ENCODE measurements at regions not wholly inside any gene's neighbourhood (a gene's known extent, or its start where the extent isn't known, plus 50 kb on each side); places are given as distances from the start of the nearest gene placed in this dataset.

- Histone ChIP-seq H3K27me3 (ENCODE audit: insufficient read depth, poor library complexity, severe bottlenecking) (no peaks in the 10 kb centered on the region), H3K4me3 (replicated peaks; ENCODE audit: insufficient read depth, low read length) (no peak overlapping the region), H3K27ac (replicated peaks) (no peak overlapping the region)
- DNase-seq (ENCODE audit: low read depth in 1 of 2, low spot score in 1 of 2), result no peak
- TF ChIP-seq GABPA (IDR thresholded peaks at IDR 0.05; ENCODE audit: low read depth), result no peak
- no peak for TF ChIP-seq REST (IDR thresholded peaks at IDR 0.05; ENCODE audit: insufficient replicate concordance, low read depth)
- no peak for TF ChIP-seq POLR2AphosphoS5 (IDR thresholded peaks at IDR 0.05; ENCODE audit: low read depth)
- TF ChIP-seq SPI1 (IDR thresholded peaks at IDR 0.05; ENCODE audit: borderline replicate concordance, low read depth), result no peak
- no peak for TF ChIP-seq CTCF (IDR thresholded peaks at IDR 0.05; ENCODE audit: insufficient read depth, low read length)
Measured at GRCh38 chr13:76808927-76809326, 77.3 kb downstream of the KCTD12 start.

GRCh38 chr13:76804801-76805200 is 81.4 kb downstream of the KCTD12 start:
- TF ChIP-seq CTCF (IDR thresholded peaks at IDR 0.05; ENCODE audit: insufficient read depth, low read length) (no peak), POLR2AphosphoS5 (IDR thresholded peaks at IDR 0.05; ENCODE audit: low read depth) (no peak), SPI1 (IDR thresholded peaks at IDR 0.05; ENCODE audit: borderline replicate concordance, low read depth) (no peak), GABPA (IDR thresholded peaks at IDR 0.05; ENCODE audit: low read depth) (no peak)

GRCh38 chr13:76803831-76804230 is 82.4 kb downstream of the KCTD12 start:
- no peaks in the 10 kb centered on the region for H3K27me3 ChIP-seq (ENCODE audit: insufficient read depth, poor library complexity, severe bottlenecking)
- H3K27ac ChIP-seq (replicated peaks), result no peak overlapping the region
- no peak overlapping the region for H3K4me3 ChIP-seq (replicated peaks; ENCODE audit: insufficient read depth, low read length)
- DNase-seq (ENCODE audit: low read depth in 1 of 2, low spot score in 1 of 2), result peak; percentile 39 to 44
- no peak for TF ChIP-seq GABPA (IDR thresholded peaks at IDR 0.05; ENCODE audit: low read depth)
- TF ChIP-seq CTCF (IDR thresholded peaks at IDR 0.05; ENCODE audit: insufficient read depth, low read length), result no peak
- no peak for TF ChIP-seq POLR2AphosphoS5 (IDR thresholded peaks at IDR 0.05; ENCODE audit: low read depth)
- no peak for TF ChIP-seq REST (IDR thresholded peaks at IDR 0.05; ENCODE audit: insufficient replicate concordance, low read depth)
- TF ChIP-seq SPI1 (IDR thresholded peaks at IDR 0.05; ENCODE audit: borderline replicate concordance, low read depth), result peak; percentile 41; the same call in 1 of the 2 replicates

More at GRCh38 chr13:76804801-76805200, 81.4 kb downstream of the KCTD12 start:
- Histone ChIP-seq H3K27me3 (ENCODE audit: insufficient read depth, poor library complexity, severe bottlenecking) (no peaks in the 10 kb centered on the region), H3K4me3 (replicated peaks; ENCODE audit: insufficient read depth, low read length) (no peak overlapping the region), H3K27ac (replicated peaks) (no peak overlapping the region)
- DNase-seq (ENCODE audit: low read depth in 1 of 2, low spot score in 1 of 2), result no peak

- no peaks in the 10 kb centered on the region for H3K27me3 ChIP-seq (ENCODE audit: insufficient read depth, poor library complexity, severe bottlenecking)
- H3K27ac ChIP-seq (replicated peaks), result no peak overlapping the region
- TF ChIP-seq GABPA (IDR thresholded peaks at IDR 0.05; ENCODE audit: low read depth) (no peak), SPI1 (IDR thresholded peaks at IDR 0.05; ENCODE audit: borderline replicate concordance, low read depth) (no peak), CTCF (IDR thresholded peaks at IDR 0.05; ENCODE audit: insufficient read depth, low read length) (no peak), REST (IDR thresholded peaks at IDR 0.05; ENCODE audit: insufficient replicate concordance, low read depth) (no peak), POLR2AphosphoS5 (IDR thresholded peaks at IDR 0.05; ENCODE audit: low read depth) (no peak)
- H3K4me3 ChIP-seq (replicated peaks; ENCODE audit: insufficient read depth, low read length), result no peak overlapping the region
- no peak for DNase-seq (ENCODE audit: low read depth in 1 of 2, low spot score in 1 of 2)
Measured at GRCh38 chr13:76800943-76801342, 85.3 kb downstream of the KCTD12 start.
